Neural progenitor cell (in vitro differentiated cells): ENCODE measurements at regions not wholly inside any gene's neighbourhood (a gene's known extent, or its start where the extent isn't known, plus 50 kb on each side); places are given as distances from the start of the nearest gene placed in this dataset.

Experiments
- DNase-seq: peaks from one replicate; pipeline ENCODE4 v3.0.0-alpha.2; 2016; ENCODE audit warnings: low spot score
- H2AFZ ChIP-seq: fragments of 200-600 bp; sonication (generic); replicated peaks from 2 replicates; pipeline ENCODE4 v1.6.1; 2016; ENCODE audit warnings: antibody characterized with exemption
- H3F3A ChIP-seq: fragments of 200-600 bp; sonication (generic); 2 replicates; pipeline ENCODE4 v1.6.1; 2016; ENCODE audit warnings: antibody characterized with exemption, low read depth
- H3K27ac ChIP-seq: fragments of 200-600 bp; sonication (generic); 2 replicates; pipeline ENCODE4 v1.5.1; 2016; ENCODE audit warnings: mild to moderate bottlenecking
- H3K27me3 ChIP-seq: fragments of 200-600 bp; sonication (generic); 2 replicates; pipeline ENCODE4 v1.6.1; 2016; ENCODE audit warnings: mild to moderate bottlenecking, moderate library complexity
- H3K36me3 ChIP-seq: fragments of 200-600 bp; sonication (generic); 2 replicates; pipeline ENCODE4 v1.5.1; 2016
- H3K4me1 ChIP-seq: fragments of 200-600 bp; sonication (generic); 2 replicates; pipeline ENCODE4 v1.6.1; 2016; ENCODE audit warnings: mixed run types
- H3K4me2 ChIP-seq: fragments of 200-600 bp; sonication (generic); 2 replicates; pipeline ENCODE4 v1.6.1; 2016
- H3K4me3 ChIP-seq: fragments of 200-600 bp; sonication (generic); 2 replicates; pipeline ENCODE4 v1.5.1; 2016
- H3K79me2 ChIP-seq: fragments of 200-600 bp; sonication (generic); 2 replicates; pipeline ENCODE4 v1.6.1; 2016; ENCODE audit warnings: low read depth
- H3K9ac ChIP-seq: fragments of 200-600 bp; sonication (generic); 2 replicates; pipeline ENCODE4 v1.6.1; 2016
- H3K9me3 ChIP-seq: fragments of 200-600 bp; sonication (generic); 2 replicates; pipeline ENCODE4 v1.5.1; 2016; ENCODE audit warnings: low read depth
- H4K20me1 ChIP-seq: fragments of 200-600 bp; sonication (generic); 2 replicates; pipeline ENCODE4 v1.6.1; 2016; ENCODE audit warnings: low read depth
- H3K27ac Mint-ChIP-seq: 3 replicates; pipeline ENCODE4 v1.8.0; 2021; ENCODE audit warnings: mixed read lengths
- H3K27me3 Mint-ChIP-seq: 2 replicates; pipeline ENCODE4 v1.8.0; 2022; ENCODE audit warnings: low read depth, mild to moderate bottlenecking, inconsistent platforms, moderate library complexity, mixed read lengths; ENCODE audit not compliant: insufficient read depth
- H3K36me3 Mint-ChIP-seq: 3 replicates; pipeline ENCODE4 v1.8.0; 2021; ENCODE audit warnings: mixed read lengths
- H3K4me1 Mint-ChIP-seq: 3 replicates; pipeline ENCODE4 v1.8.0; 2021; ENCODE audit warnings: mixed read lengths
- H3K4me3 Mint-ChIP-seq: 3 replicates; pipeline ENCODE4 v1.8.0; 2021; ENCODE audit warnings: mild to moderate bottlenecking, moderate library complexity, mixed read lengths
- H3K9me3 Mint-ChIP-seq: 3 replicates; pipeline ENCODE4 v1.8.0; 2020; ENCODE audit warnings: mixed read lengths
- EZH2 ChIP-seq: fragments of 200-600 bp; sonication (generic); IDR thresholded peaks from 2 replicates; pipeline ENCODE4 v1.6.1; 2017; ENCODE audit warnings: antibody characterized with exemption, mild to moderate bottlenecking, moderate library complexity
- EZH2phosphoT487 ChIP-seq: fragments of 200-600 bp; sonication (generic); IDR thresholded peaks from 2 replicates; pipeline ENCODE4 v1.6.1; 2017; ENCODE audit warnings: antibody characterized with exemption
- TF ChIP-seq, protein P1 (sequence below): fragments of 200-600 bp; sonication (generic); IDR thresholded peaks from 2 replicates; pipeline ENCODE4 v1.5.1; 2017; ENCODE audit warnings: antibody characterized with exemption, mild to moderate bottlenecking

DNA sequence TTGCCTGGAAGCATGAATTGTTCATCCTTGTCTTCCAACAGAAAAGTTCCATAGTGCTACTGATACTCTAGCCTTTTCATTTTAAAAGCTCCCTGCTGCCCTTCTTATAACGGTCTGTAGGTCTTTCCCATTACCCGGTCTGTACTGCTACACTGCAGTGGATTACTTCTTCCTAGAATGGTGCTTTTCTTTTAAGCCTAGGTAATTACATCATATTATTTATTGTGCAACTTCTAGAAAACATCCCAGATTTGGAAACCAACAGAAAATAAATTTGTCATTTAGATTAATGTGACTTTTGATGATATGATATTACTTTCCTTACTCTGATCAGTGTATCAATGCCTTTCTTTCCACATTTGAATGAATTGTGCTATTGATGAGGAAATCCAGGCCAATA, 199.4 kb downstream of the TANC2 start:
- no peaks in the 10 kb centered on the region for H3K9me3 ChIP-seq
- no peaks in the 10 kb centered on the region for H3K36me3 ChIP-seq
- H3K27me3 Mint-ChIP-seq, result no peaks in the 10 kb centered on the region
- no peak overlapping the region for H3K27ac ChIP-seq
- H4K20me1 ChIP-seq, result no peaks in the 10 kb centered on the region
- H3K4me1 ChIP-seq, result no peaks in the 10 kb centered on the region
- peaks cover 2% of the 10 kb centered on the region for H3K4me1 Mint-ChIP-seq
- no peak overlapping the region for H3K27ac Mint-ChIP-seq
- H3K4me3 Mint-ChIP-seq, result no peak overlapping the region
- H3K9me3 Mint-ChIP-seq, result peaks cover 13% of the 10 kb centered on the region
- DNase-seq, result no peak
- H3K27me3 ChIP-seq, result no peaks in the 10 kb centered on the region
- no peak overlapping the region for H2AFZ ChIP-seq
- no peak overlapping the region for H3K4me2 ChIP-seq
- TF ChIP-seq, protein P1, sequence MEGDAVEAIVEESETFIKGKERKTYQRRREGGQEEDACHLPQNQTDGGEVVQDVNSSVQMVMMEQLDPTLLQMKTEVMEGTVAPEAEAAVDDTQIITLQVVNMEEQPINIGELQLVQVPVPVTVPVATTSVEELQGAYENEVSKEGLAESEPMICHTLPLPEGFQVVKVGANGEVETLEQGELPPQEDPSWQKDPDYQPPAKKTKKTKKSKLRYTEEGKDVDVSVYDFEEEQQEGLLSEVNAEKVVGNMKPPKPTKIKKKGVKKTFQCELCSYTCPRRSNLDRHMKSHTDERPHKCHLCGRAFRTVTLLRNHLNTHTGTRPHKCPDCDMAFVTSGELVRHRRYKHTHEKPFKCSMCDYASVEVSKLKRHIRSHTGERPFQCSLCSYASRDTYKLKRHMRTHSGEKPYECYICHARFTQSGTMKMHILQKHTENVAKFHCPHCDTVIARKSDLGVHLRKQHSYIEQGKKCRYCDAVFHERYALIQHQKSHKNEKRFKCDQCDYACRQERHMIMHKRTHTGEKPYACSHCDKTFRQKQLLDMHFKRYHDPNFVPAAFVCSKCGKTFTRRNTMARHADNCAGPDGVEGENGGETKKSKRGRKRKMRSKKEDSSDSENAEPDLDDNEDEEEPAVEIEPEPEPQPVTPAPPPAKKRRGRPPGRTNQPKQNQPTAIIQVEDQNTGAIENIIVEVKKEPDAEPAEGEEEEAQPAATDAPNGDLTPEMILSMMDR, result no peak
- TF ChIP-seq EZH2 (no peak), EZH2phosphoT487 (no peak)
- no peak overlapping the region for H3K9ac ChIP-seq
- peaks cover 22% of the 10 kb centered on the region for H3K36me3 Mint-ChIP-seq
- no peak overlapping the region for H3K4me3 ChIP-seq
- no peaks in the 10 kb centered on the region for H3F3A ChIP-seq
- H3K79me2 ChIP-seq, result no peaks in the 10 kb centered on the region

DNA sequence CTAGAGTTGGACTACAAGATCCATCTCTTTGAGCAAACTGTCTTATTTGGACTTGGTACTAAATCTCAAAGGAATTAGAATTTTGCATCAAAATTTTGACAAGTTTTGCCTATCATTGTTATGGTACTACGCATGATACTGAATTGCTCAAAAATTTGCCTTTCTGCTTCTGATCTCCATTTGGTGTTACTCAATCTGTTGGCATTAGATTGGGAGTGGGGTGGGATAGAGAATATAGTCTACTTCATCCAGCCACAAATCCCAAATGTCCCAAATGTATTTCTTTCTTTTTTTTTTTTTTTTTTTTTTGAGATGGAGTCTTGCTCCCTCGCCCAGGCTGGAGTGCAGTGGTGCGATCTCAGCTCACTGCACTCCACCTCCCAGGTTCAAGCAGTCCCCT, 204.8 kb downstream of the TANC2 start:
- H4K20me1 ChIP-seq, result no peaks in the 10 kb centered on the region
- Mint-ChIP-seq H3K27ac (no peak overlapping the region), H3K4me3 (no peak overlapping the region), H3K36me3 (peaks cover 32% of the 10 kb centered on the region), H3K4me1 (peaks cover 6% of the 10 kb centered on the region), H3K9me3 (peaks cover 15% of the 10 kb centered on the region), H3K27me3 (no peaks in the 10 kb centered on the region)
- H3K4me1 ChIP-seq, result no peaks in the 10 kb centered on the region
- H2AFZ ChIP-seq, result no peak overlapping the region
- H3K79me2 ChIP-seq, result no peaks in the 10 kb centered on the region
- no peak overlapping the region for H3K9ac ChIP-seq
- no peak for DNase-seq
- no peaks in the 10 kb centered on the region for H3K36me3 ChIP-seq
- no peak overlapping the region for H3K4me2 ChIP-seq
- H3F3A ChIP-seq, result no peaks in the 10 kb centered on the region
- H3K27me3 ChIP-seq, result no peaks in the 10 kb centered on the region
- H3K4me3 ChIP-seq, result no peak overlapping the region
- H3K27ac ChIP-seq, result no peak overlapping the region
- no peaks in the 10 kb centered on the region for H3K9me3 ChIP-seq
- TF ChIP-seq, protein P1, result no peak
- TF ChIP-seq EZH2 (no peak), EZH2phosphoT487 (no peak)

DNA sequence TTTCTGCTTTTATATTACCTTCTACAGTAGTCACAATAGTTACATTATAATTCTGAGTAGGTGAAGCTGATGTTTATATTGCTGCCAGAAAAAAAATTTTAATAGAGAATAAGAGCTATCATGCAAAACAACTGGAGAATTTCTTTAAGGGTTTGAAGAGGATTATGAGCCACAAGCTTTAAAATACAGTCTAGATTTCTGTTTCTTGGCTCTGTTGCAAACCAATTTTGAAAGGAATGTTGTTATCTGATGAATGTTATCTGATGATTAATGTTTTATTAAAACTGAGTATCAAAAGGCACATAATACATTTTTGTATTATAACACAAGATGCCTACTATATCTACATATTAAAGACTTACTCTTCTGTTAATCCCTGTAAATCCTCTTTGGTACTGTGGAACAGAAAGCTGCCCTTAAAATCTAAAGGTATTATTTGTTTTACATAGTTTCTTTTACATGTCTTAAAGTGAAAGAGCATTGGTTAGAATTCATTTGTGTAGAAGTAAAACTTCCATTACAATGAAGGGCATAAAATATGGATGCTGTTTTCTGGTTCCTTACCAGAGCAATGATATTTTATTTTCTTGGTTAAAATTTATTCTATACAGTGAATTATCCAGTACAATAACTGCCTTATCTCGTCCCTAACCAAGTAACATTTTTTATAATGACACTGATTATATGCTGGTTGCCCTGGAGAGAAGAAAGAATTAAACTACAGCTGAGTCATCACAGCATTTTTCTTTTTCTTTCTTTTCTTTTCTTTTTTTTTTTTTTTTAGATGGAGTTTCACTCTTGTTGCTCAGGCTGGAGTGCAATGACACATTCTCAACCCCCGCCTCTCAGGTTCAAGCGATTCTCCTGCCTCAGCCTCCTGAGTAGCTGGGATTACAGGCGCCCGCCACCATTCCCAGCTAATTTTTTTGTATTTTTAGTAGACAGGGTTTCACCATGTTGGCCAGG, 205.7 kb downstream of the TANC2 start:
- Histone ChIP-seq H3K4me2 (no peak overlapping the region), H3K27ac (no peak overlapping the region), H3K4me1 (no peaks in the 10 kb centered on the region), H3K27me3 (no peaks in the 10 kb centered on the region), H3K9ac (no peak overlapping the region), H2AFZ (no peak overlapping the region), H4K20me1 (no peaks in the 10 kb centered on the region), H3F3A (no peaks in the 10 kb centered on the region), H3K9me3 (no peaks in the 10 kb centered on the region), H3K79me2 (no peaks in the 10 kb centered on the region), H3K4me3 (no peak overlapping the region), H3K36me3 (no peaks in the 10 kb centered on the region)
- TF ChIP-seq, protein P1, result no peak
- TF ChIP-seq EZH2phosphoT487 (no peak), EZH2 (no peak)
- no peak overlapping the region for H3K4me3 Mint-ChIP-seq
- H3K36me3 Mint-ChIP-seq, result peaks cover 31% of the 10 kb centered on the region
- no peaks in the 10 kb centered on the region for H3K27me3 Mint-ChIP-seq
- no peak overlapping the region for H3K27ac Mint-ChIP-seq
- DNase-seq, result no peak
- H3K4me1 Mint-ChIP-seq, result peaks cover 6% of the 10 kb centered on the region
- peaks cover 19% of the 10 kb centered on the region for H3K9me3 Mint-ChIP-seq
